Nephron progenitor cell (in vitro differentiated cells): ENCODE measurements at regions not wholly inside any gene's neighbourhood (a gene's known extent, or its start where the extent isn't known, plus 50 kb on each side); places are given as distances from the start of the nearest gene placed in this dataset.

Source experiments
- DNase-seq: peaks from one replicate; pipeline ENCODE4 v3.0.0; 2021
- H3K27ac Mint-ChIP-seq: 2 replicates; pipeline ENCODE4 v1.8.0; 2021; ENCODE audit warnings: mild to moderate bottlenecking, moderate library complexity, mixed read lengths
- H3K27me3 Mint-ChIP-seq: 2 replicates; pipeline ENCODE4 v1.8.0; 2021; ENCODE audit warnings: mild to moderate bottlenecking, low read depth, mixed read lengths; ENCODE audit not compliant: poor library complexity
- H3K36me3 Mint-ChIP-seq: 2 replicates; pipeline ENCODE4 v1.8.0; 2021; ENCODE audit warnings: low read depth, mixed read lengths
- H3K4me1 Mint-ChIP-seq: 2 replicates; pipeline ENCODE4 v1.8.0; 2021; ENCODE audit warnings: mixed read lengths
- H3K4me3 Mint-ChIP-seq: 2 replicates; pipeline ENCODE4 v1.8.0; 2021; ENCODE audit warnings: mild to moderate bottlenecking, moderate library complexity, mixed read lengths
- H3K9me3 Mint-ChIP-seq: 2 replicates; pipeline ENCODE4 v1.8.0; 2021; ENCODE audit warnings: mild to moderate bottlenecking, moderate library complexity, mixed read lengths
- CTCF ChIP-seq: fragments of 200-600 bp; sonication (generic); IDR thresholded peaks from 2 replicates; pipeline ENCODE4 v1.5.0; 2021; ENCODE audit warnings: antibody characterized with exemption

- Mint-ChIP-seq H3K9me3 (no peaks in the 10 kb centered on the region), H3K4me3 (no peak overlapping the region), H3K27me3 (peaks cover 15% of the 10 kb centered on the region), H3K36me3 (no peaks in the 10 kb centered on the region), H3K4me1 (peaks cover 48% of the 10 kb centered on the region), H3K27ac (no peak overlapping the region)
- no peak for TF ChIP-seq CTCF
- no peak for DNase-seq
Measured at GRCh38 chr3:14280326-14280725, 101.7 kb downstream of the LSM3 start.

- H3K4me3 Mint-ChIP-seq, result no peak overlapping the region
- H3K27me3 Mint-ChIP-seq, result peaks cover 19% of the 10 kb centered on the region
- no peak for DNase-seq
- no peaks in the 10 kb centered on the region for H3K36me3 Mint-ChIP-seq
- TF ChIP-seq CTCF, result no peak
- no peaks in the 10 kb centered on the region for H3K9me3 Mint-ChIP-seq
- no peak overlapping the region for H3K27ac Mint-ChIP-seq
- peaks cover 48% of the 10 kb centered on the region for H3K4me1 Mint-ChIP-seq
Measured at GRCh38 chr3:14281053-14281452, 102.4 kb downstream of the LSM3 start.

GRCh38 chr3:14282001-14282705 lies 103.5 kb downstream of the LSM3 start:
- Mint-ChIP-seq H3K9me3 (no peaks in the 10 kb centered on the region), H3K27me3 (peaks cover 19% of the 10 kb centered on the region), H3K4me3 (no peak overlapping the region), H3K4me1 (peaks cover 52% of the 10 kb centered on the region), H3K36me3 (no peaks in the 10 kb centered on the region), H3K27ac (no peak overlapping the region)
- TF ChIP-seq CTCF, result no peak
- no peak for DNase-seq

GRCh38 chr3:14282706-14283075 lies 104.1 kb downstream of the LSM3 start:
- H3K4me1 Mint-ChIP-seq, result peaks cover 52% of the 10 kb centered on the region
- H3K27ac Mint-ChIP-seq, result no peak overlapping the region
- peaks cover 19% of the 10 kb centered on the region for H3K27me3 Mint-ChIP-seq
- no peak for TF ChIP-seq CTCF
- no peaks in the 10 kb centered on the region for H3K9me3 Mint-ChIP-seq
- H3K36me3 Mint-ChIP-seq, result no peaks in the 10 kb centered on the region
- DNase-seq, result no peak
- no peak overlapping the region for H3K4me3 Mint-ChIP-seq

GRCh38 chr3:14283092-14283812 lies 104.6 kb downstream of the LSM3 start:
- TF ChIP-seq CTCF, result no peak
- Mint-ChIP-seq H3K4me3 (no peak overlapping the region), H3K27ac (no peak overlapping the region), H3K4me1 (peaks cover 51% of the 10 kb centered on the region), H3K27me3 (peaks cover 17% of the 10 kb centered on the region), H3K36me3 (no peaks in the 10 kb centered on the region), H3K9me3 (no peaks in the 10 kb centered on the region)
- DNase-seq, result no peak
